ENCODE measurements at regions not wholly inside any gene's neighbourhood (a gene's known extent, or its start where the extent isn't known, plus 50 kb on each side); places are given as distances from the start of the nearest gene placed in this dataset.

DNA sequence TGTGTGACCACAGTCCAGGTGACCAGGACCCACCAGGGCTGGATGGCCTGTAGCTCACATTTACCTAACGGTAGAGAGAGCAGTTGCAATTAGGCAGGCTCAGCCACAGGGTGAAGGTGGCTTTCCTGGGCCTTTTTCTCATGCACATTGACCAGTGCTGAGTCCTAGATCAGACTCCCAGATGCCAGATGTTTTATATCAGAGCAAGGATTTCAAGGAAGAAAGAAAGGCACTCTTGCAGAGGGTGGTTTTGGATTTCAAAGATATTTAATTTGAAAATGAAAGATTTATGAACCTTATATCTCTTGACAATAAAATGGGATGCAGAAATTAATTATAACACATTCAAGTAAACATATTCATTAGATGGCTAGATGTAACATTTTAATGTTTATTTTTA is 694.2 kb upstream of the GYPC start:
- no peak overlapping the region for H3K14ac ChIP-seq (replicated peaks; ENCODE audit: low read depth, low read length)
- H3K9me1 ChIP-seq (ENCODE audit: insufficient read depth, low read length) = no peaks in the 10 kb centered on the region
- CTCF ChIA-PET = no interaction called here
- H3K27ac ChIP-seq (ENCODE audit: insufficient read depth, low read length) = no peak overlapping the region
- H3K18ac ChIP-seq (ENCODE audit: low read depth, low read length) = no peak overlapping the region
- dilution Hi-C loops (cut with HindIII; ENCODE audit: low sequenced_read_pairs, unreplicated experiment) (no loop called here), intact Hi-C loops (cut with micrococcal nuclease) (no loop called here), in situ Hi-C loops (cut with MboI; ENCODE audit: low sequenced_read_pairs) (no loop called here)
- H2AK5ac ChIP-seq (ENCODE audit: low read depth, low read length) = no peak overlapping the region
- H3K9ac ChIP-seq (ENCODE audit: low read depth, low read length) = no peak overlapping the region
- no peak overlapping the region for H2BK20ac ChIP-seq (ENCODE audit: low read depth, low read length)
- no peaks in the 10 kb centered on the region for H3K4me1 ChIP-seq (ENCODE audit: control insufficient read depth, insufficient read depth, low read length)
- POLR2A ChIA-PET (ENCODE audit: unreplicated experiment) = no interaction called here
- no peak overlapping the region for H2AK9ac ChIP-seq (replicated peaks; ENCODE audit: low read depth, low read length, poor library complexity)
- no peaks in the 10 kb centered on the region for H3K27me3 ChIP-seq (ENCODE audit: control insufficient read depth, insufficient read depth, low read length)
- WGBS, 2 experiments (ENCODE audit: extremely low coverage in 2 of 2, insufficient read length in 1 of 2) = no CpG with 5 or more reads among the region's 1 CpG
- no peaks in the 10 kb centered on the region for H4K20me1 ChIP-seq (ENCODE audit: insufficient read depth, low read length)
- no TSS peak for BruUV-seq (replicated peaks)
- no peak overlapping the region for H2BK5ac ChIP-seq (ENCODE audit: low read depth, low read length, poor library complexity, severe bottlenecking)
- no peaks in the 10 kb centered on the region for H3K79me1 ChIP-seq (ENCODE audit: low read depth in 1 of 2, low read length in 2 of 2)
- H4K8ac ChIP-seq (ENCODE audit: low read depth in 2 of 2, low read length in 2 of 2) = no peak overlapping the region
- H3K9me3 ChIP-seq (ENCODE audit: control insufficient read depth, insufficient read depth, low read length) = peaks cover 8% of the 10 kb centered on the region; the same call in 1 of the 2 replicates
- no peak overlapping the region for H2BK120ac ChIP-seq (ENCODE audit: low read depth, low read length)
- H4K5ac ChIP-seq (ENCODE audit: low read depth, low read length) = no peak overlapping the region
- no peak overlapping the region for H3K23ac ChIP-seq (ENCODE audit: low read depth, low read length)
- H2AFZ ChIP-seq (replicated peaks; ENCODE audit: low read length, poor library complexity) = no peak overlapping the region
- H4K91ac ChIP-seq (ENCODE audit: insufficient read depth, low read depth, low read length) = no peak overlapping the region
- no peak overlapping the region for H3K56ac ChIP-seq (ENCODE audit: extremely low read depth, insufficient read depth, low read length)
- no peak for ATAC-seq (ENCODE audit: low read depth)
- H2BK15ac ChIP-seq (ENCODE audit: low read depth, low read length) = no peak overlapping the region
- DNase-seq = no peak
- no peak for TF ChIP-seq CHD1 (IDR thresholded peaks at IDR 0.05; ENCODE audit: low read depth, low read length)
- TF ChIP-seq MXI1 (IDR thresholded peaks at IDR 0.05; ENCODE audit: borderline replicate concordance, low read depth, low read length) = no peak
- TF ChIP-seq, protein P1, sequence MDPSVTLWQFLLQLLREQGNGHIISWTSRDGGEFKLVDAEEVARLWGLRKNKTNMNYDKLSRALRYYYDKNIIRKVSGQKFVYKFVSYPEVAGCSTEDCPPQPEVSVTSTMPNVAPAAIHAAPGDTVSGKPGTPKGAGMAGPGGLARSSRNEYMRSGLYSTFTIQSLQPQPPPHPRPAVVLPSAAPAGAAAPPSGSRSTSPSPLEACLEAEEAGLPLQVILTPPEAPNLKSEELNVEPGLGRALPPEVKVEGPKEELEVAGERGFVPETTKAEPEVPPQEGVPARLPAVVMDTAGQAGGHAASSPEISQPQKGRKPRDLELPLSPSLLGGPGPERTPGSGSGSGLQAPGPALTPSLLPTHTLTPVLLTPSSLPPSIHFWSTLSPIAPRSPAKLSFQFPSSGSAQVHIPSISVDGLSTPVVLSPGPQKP (IDR thresholded peaks at IDR 0.05; ENCODE audit: borderline replicate concordance, low read depth, low read length) = no peak
- TF ChIP-seq MAZ (IDR thresholded peaks at IDR 0.05; ENCODE audit: borderline replicate concordance, low read depth, low read length) = no peak
- TF ChIP-seq, protein P2, sequence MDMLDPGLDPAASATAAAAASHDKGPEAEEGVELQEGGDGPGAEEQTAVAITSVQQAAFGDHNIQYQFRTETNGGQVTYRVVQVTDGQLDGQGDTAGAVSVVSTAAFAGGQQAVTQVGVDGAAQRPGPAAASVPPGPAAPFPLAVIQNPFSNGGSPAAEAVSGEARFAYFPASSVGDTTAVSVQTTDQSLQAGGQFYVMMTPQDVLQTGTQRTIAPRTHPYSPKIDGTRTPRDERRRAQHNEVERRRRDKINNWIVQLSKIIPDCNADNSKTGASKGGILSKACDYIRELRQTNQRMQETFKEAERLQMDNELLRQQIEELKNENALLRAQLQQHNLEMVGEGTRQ (IDR thresholded peaks at IDR 0.05; ENCODE audit: low read depth, low read length) = no peak
- no peak for TF ChIP-seq CEBPB (IDR thresholded peaks at IDR 0.05; ENCODE audit: low read depth, low read length)
- TF ChIP-seq FOS (IDR thresholded peaks at IDR 0.05; ENCODE audit: low read depth, low read length) = no peak
- TF ChIP-seq, protein P3, sequence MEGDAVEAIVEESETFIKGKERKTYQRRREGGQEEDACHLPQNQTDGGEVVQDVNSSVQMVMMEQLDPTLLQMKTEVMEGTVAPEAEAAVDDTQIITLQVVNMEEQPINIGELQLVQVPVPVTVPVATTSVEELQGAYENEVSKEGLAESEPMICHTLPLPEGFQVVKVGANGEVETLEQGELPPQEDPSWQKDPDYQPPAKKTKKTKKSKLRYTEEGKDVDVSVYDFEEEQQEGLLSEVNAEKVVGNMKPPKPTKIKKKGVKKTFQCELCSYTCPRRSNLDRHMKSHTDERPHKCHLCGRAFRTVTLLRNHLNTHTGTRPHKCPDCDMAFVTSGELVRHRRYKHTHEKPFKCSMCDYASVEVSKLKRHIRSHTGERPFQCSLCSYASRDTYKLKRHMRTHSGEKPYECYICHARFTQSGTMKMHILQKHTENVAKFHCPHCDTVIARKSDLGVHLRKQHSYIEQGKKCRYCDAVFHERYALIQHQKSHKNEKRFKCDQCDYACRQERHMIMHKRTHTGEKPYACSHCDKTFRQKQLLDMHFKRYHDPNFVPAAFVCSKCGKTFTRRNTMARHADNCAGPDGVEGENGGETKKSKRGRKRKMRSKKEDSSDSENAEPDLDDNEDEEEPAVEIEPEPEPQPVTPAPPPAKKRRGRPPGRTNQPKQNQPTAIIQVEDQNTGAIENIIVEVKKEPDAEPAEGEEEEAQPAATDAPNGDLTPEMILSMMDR (conservative IDR thresholded peaks at IDR 0.05; ENCODE audit: low read depth, low read length) = no peak
- TF ChIP-seq RCOR1 (IDR thresholded peaks at IDR 0.05; ENCODE audit: insufficient replicate concordance, low read length) = no peak
- TF ChIP-seq POLR2A (IDR thresholded peaks at IDR 0.05; ENCODE audit: low read depth, low read length) = no peak
- no peak for TF ChIP-seq RAD21 (IDR thresholded peaks at IDR 0.05; ENCODE audit: low read length)
- TF ChIP-seq BHLHE40 (IDR thresholded peaks at IDR 0.05; ENCODE audit: low read depth, low read length) = no peak
- no peak for TF ChIP-seq NFE2L2 (IDR thresholded peaks at IDR 0.05; ENCODE audit: low read depth, low read length)
- H3K4ac ChIP-seq (ENCODE audit: low read depth, low read length) = no peak overlapping the region
- no peaks in the 10 kb centered on the region for H3K36me3 ChIP-seq (ENCODE audit: control insufficient read depth, insufficient read depth, low read length)
- no peak overlapping the region for H3K4me2 ChIP-seq (ENCODE audit: low read depth, low read length)
- H3K4me3 ChIP-seq (ENCODE audit: insufficient read depth, low read depth, low read length) = no peak overlapping the region

Data from IMR-90 (cell line).